PFSK-1 (cell line): ENCODE measurements at regions not wholly inside any gene's neighbourhood (a gene's known extent, or its start where the extent isn't known, plus 50 kb on each side); places are given as distances from the start of the nearest gene placed in this dataset.

Experiments
- POLR2AphosphoS5 ChIP-seq: IDR thresholded peaks from 2 replicates; pipeline ENCODE4 v1.6.1; 2012; ENCODE audit warnings: low read depth, mild to moderate bottlenecking, control low read depth, low read length, moderate library complexity
- REST ChIP-seq, 2 experiments: IDR thresholded peaks; 2 replicates each; pipeline versions ENCODE4 v1.6.1 to v1.8.0; 2011 to 2012; ENCODE audit warnings: low read depth in 2 of 2, low read length in 2 of 2, control low read depth in 1 of 2, inconsistent platforms in 1 of 2, mild to moderate bottlenecking in 1 of 2, moderate library complexity in 1 of 2; ENCODE audit not compliant: insufficient read depth in 1 of 2
- TAF1 ChIP-seq: IDR thresholded peaks from 2 replicates; pipeline ENCODE4 v1.6.1; 2012; ENCODE audit warnings: low read length, control low read depth, borderline replicate concordance; ENCODE audit not compliant: insufficient read depth

GRCh38 chr18:42635378-42636048, 480.0 kb downstream of the RIT2 start:
- TF ChIP-seq REST (IDR thresholded peaks at IDR 0.05; ENCODE audit: insufficient read depth in 1 of 2, low read depth in 2 of 2, low read length in 2 of 2), result no peak
- no peak for TF ChIP-seq TAF1
- TF ChIP-seq POLR2AphosphoS5, result no peak
